ENCODE measurements at regions not wholly inside any gene's neighbourhood (a gene's known extent, or its start where the extent isn't known, plus 50 kb on each side); places are given as distances from the start of the nearest gene placed in this dataset.

- DNase-seq = no peak
- H3K9me3 Mint-ChIP-seq (ENCODE audit: unreplicated experiment) = no peaks in the 10 kb centered on the region
- peak overlapping the region; percentile 42 for H3K27ac Mint-ChIP-seq (ENCODE audit: unreplicated experiment)
- H3K36me3 Mint-ChIP-seq (ENCODE audit: insufficient read depth, unreplicated experiment) = no peaks in the 10 kb centered on the region
- Histone ChIP-seq H3K4me1 (peaks cover 41% of the 10 kb centered on the region), H3K27me3 (replicated peaks; ENCODE audit: control insufficient read depth, insufficient read depth, low read length) (no peaks in the 10 kb centered on the region), H3K9me3 (no peaks in the 10 kb centered on the region), H3K4me3 (ENCODE audit: low read depth, low read length) (no peak overlapping the region), H3K36me3 (ENCODE audit: control insufficient read depth, insufficient read depth, low read length) (no peaks in the 10 kb centered on the region)
- no TSS peak for BruUV-seq (replicated peaks)
- H3K27me3 Mint-ChIP-seq (ENCODE audit: insufficient read depth, unreplicated experiment) = no peaks in the 10 kb centered on the region
- intact Hi-C loops (cut with micrococcal nuclease; ENCODE audit: unreplicated experiment) = no loop called here
- TF ChIP-seq CTCF (IDR thresholded peaks at IDR 0.05; ENCODE audit: insufficient read depth in 1 of 2, low read depth in 1 of 2, low read length in 1 of 2, severe bottlenecking in 1 of 2, unreplicated experiment in 1 of 2) = no peak
- no peak overlapping the region for H3K4me3 Mint-ChIP-seq (ENCODE audit: unreplicated experiment)
- ChIA-PET POLR2A (interaction anchor here (0.8 kb wide), 1 partner anchor 12 kb away, joined by 3 read pairs; no protein-coding TSS in a partner anchor), CTCF (no interaction called here)
- peaks cover 41% of the 10 kb centered on the region for H3K4me1 Mint-ChIP-seq (ENCODE audit: low read depth, unreplicated experiment)
Measured at GRCh38 chr2:190800528-190800927, 80.1 kb upstream of the GLS start.

GRCh38 chr2:190802129-190802528, 78.5 kb upstream of the GLS start:
- Mint-ChIP-seq H3K4me3 (ENCODE audit: unreplicated experiment) (no peak overlapping the region), H3K27me3 (ENCODE audit: insufficient read depth, unreplicated experiment) (no peaks in the 10 kb centered on the region), H3K9me3 (ENCODE audit: unreplicated experiment) (no peaks in the 10 kb centered on the region), H3K36me3 (ENCODE audit: insufficient read depth, unreplicated experiment) (no peaks in the 10 kb centered on the region), H3K4me1 (ENCODE audit: low read depth, unreplicated experiment) (peaks cover 41% of the 10 kb centered on the region), H3K27ac (ENCODE audit: unreplicated experiment) (peak overlapping the region; percentile 7)
- Histone ChIP-seq H3K36me3 (ENCODE audit: control insufficient read depth, insufficient read depth, low read length) (no peaks in the 10 kb centered on the region), H3K4me3 (ENCODE audit: low read depth, low read length) (no peak overlapping the region), H3K9me3 (no peaks in the 10 kb centered on the region), H3K4me1 (peaks cover 41% of the 10 kb centered on the region), H3K27me3 (replicated peaks; ENCODE audit: control insufficient read depth, insufficient read depth, low read length) (no peaks in the 10 kb centered on the region)
- DNase-seq = peak; percentile 38 to 45
- no TSS peak for BruUV-seq (replicated peaks)
- POLR2A ChIA-PET = no interaction called here
- CTCF ChIA-PET = interaction anchor here (0.6 to 1.5 kb wide), 2 partner anchors 13 to 61 kb away, joined by 3 to 4 read pairs; no protein-coding TSS in a partner anchor
- intact Hi-C loops (cut with micrococcal nuclease; ENCODE audit: unreplicated experiment) = no loop called here
- TF ChIP-seq CTCF (IDR thresholded peaks at IDR 0.05; ENCODE audit: insufficient read depth in 1 of 2, low read depth in 1 of 2, low read length in 1 of 2, severe bottlenecking in 1 of 2, unreplicated experiment in 1 of 2) = no peak

- no peaks in the 10 kb centered on the region for H3K9me3 ChIP-seq
- ChIA-PET CTCF (interaction anchor here (1.5 kb wide), 1 partner anchor 14 kb away, joined by 4 read pairs; no protein-coding TSS in a partner anchor), POLR2A (no interaction called here)
- no peak for TF ChIP-seq CTCF (IDR thresholded peaks at IDR 0.05; ENCODE audit: insufficient read depth in 1 of 2, low read depth in 1 of 2, low read length in 1 of 2, severe bottlenecking in 1 of 2, unreplicated experiment in 1 of 2)
- peaks cover 47% of the 10 kb centered on the region for H3K4me1 ChIP-seq
- Mint-ChIP-seq H3K27ac (ENCODE audit: unreplicated experiment) (peak overlapping the region; percentile 7), H3K4me1 (ENCODE audit: low read depth, unreplicated experiment) (peaks cover 44% of the 10 kb centered on the region), H3K4me3 (ENCODE audit: unreplicated experiment) (no peak overlapping the region), H3K9me3 (ENCODE audit: unreplicated experiment) (no peaks in the 10 kb centered on the region), H3K36me3 (ENCODE audit: insufficient read depth, unreplicated experiment) (no peaks in the 10 kb centered on the region), H3K27me3 (ENCODE audit: insufficient read depth, unreplicated experiment) (no peaks in the 10 kb centered on the region)
- no peaks in the 10 kb centered on the region for H3K36me3 ChIP-seq (ENCODE audit: control insufficient read depth, insufficient read depth, low read length)
- BruUV-seq (replicated peaks) = no TSS peak
- H3K27me3 ChIP-seq (replicated peaks; ENCODE audit: control insufficient read depth, insufficient read depth, low read length) = no peaks in the 10 kb centered on the region
- H3K4me3 ChIP-seq (ENCODE audit: low read depth, low read length) = no peak overlapping the region
- intact Hi-C loops (cut with micrococcal nuclease; ENCODE audit: unreplicated experiment) = no loop called here
- no peak for DNase-seq
Measured at GRCh38 chr2:190802626-190803209, 77.9 kb upstream of the GLS start.
